GM12865 (cell line): ENCODE measurements at regions not wholly inside any gene's neighbourhood (a gene's known extent, or its start where the extent isn't known, plus 50 kb on each side); places are given as distances from the start of the nearest gene placed in this dataset.
A peak's percentile ranks its signal among the peaks of the same experiment; 100 is the strongest.
"Not testable (repeated sequence)": the region's sequence is repeated elsewhere in the genome, so short reads cannot be mapped to it uniquely, and the experiment has no call there.

Experiments
- DNase-seq: peaks from one replicate; pipeline ENCODE4 v3.0.0; 2010; ENCODE audit warnings: low read depth
- H3K4me3 ChIP-seq: 2 replicates; pipeline ENCODE4 v1.5.1; 2011; ENCODE audit warnings: mild to moderate bottlenecking, low read depth, low read length, control low read depth
- TF ChIP-seq, protein P1 (sequence below): IDR thresholded peaks from 2 replicates; pipeline ENCODE4 v1.5.1; 2011; ENCODE audit warnings: low read length, control low read depth, low read depth, inconsistent platforms; ENCODE audit not compliant: insufficient read depth; ENCODE audit errors: missing control alignments

DNA sequence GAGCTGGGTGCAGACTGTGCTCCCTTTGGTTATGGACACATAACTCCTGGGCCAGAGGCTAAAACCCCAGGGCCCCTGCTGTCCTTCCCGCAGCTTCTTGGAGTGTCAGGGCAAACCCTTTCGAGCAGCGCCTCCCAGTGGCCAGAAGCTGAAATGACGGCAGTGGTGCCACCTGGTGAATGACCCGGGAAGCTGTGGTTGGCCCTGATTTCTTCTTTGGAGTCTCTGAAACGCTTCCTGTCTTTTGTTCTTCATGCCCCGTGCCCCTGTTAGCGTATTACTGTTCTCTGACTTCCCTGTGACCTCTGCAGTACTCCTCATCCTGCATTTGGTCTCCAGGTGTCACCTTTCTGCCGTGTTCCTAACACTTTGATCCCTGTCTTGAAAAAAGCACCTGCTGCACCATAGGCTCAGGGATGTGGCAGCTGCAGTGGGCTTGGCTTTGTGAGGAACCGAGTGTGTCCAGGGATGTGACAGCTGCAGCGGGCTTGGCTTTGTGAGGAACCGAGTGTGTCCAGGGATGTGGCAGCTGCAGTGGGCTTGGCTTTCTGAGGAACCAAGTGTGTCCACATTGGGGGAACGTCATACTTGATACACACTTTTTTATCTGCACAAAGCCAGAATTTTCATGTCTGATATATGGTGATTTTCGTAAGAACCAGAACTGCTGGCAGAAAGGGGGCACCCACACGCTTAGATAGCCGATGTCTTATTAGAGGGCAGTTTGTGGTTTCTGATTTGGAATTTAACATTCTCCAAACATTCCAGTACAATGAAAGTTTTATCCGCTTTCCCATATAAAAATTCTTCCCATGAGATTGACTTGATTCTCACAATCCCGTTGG is 241.8 kb upstream of the FRG2C start:
- TF ChIP-seq, protein P1, sequence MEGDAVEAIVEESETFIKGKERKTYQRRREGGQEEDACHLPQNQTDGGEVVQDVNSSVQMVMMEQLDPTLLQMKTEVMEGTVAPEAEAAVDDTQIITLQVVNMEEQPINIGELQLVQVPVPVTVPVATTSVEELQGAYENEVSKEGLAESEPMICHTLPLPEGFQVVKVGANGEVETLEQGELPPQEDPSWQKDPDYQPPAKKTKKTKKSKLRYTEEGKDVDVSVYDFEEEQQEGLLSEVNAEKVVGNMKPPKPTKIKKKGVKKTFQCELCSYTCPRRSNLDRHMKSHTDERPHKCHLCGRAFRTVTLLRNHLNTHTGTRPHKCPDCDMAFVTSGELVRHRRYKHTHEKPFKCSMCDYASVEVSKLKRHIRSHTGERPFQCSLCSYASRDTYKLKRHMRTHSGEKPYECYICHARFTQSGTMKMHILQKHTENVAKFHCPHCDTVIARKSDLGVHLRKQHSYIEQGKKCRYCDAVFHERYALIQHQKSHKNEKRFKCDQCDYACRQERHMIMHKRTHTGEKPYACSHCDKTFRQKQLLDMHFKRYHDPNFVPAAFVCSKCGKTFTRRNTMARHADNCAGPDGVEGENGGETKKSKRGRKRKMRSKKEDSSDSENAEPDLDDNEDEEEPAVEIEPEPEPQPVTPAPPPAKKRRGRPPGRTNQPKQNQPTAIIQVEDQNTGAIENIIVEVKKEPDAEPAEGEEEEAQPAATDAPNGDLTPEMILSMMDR, result peak; percentile 52
- not testable (repeated sequence) for H3K4me3 ChIP-seq, DNase-seq

DNA sequence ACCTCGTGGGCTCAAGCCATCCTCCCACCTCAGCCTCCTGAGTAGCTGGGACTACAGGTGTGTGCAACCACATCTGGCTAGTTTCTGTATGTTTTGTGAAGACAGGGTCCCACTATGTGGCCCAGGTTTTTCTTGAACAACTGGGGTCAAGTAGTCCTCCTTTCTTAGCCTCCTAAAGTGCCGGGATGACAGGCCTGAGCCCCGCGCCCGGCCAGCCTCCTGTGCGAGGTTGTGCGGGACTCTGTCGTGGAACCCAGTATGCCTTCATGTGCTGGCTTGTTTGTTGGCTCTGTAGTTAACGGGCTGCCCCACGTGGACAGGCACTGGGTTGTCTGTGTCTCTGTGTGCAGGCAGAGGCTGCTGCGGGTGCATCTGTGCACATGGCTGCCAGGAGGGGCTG is 238.7 kb upstream of the FRG2C start:
- not testable (repeated sequence) for DNase-seq, H3K4me3 ChIP-seq

DNA sequence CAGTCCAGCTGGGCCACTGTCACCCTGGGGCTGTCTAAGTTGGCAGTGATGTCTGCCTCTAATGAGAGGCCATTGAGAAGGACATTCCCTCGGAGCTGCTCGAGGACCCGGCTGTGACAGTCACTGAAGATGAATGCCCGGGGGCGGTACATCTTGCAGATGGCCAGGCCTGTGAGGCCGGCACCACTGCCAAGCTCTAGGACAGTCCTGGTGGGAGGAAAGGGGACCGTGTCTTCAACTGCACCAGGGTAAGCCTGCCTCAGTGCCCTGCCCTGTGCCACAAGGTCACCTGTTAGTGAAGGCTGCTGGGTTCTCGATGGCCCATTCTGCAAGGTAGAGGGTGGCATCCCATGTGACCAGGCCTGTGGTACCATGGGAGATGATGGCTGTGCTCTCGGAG is 236.6 kb upstream of the FRG2C start:
- DNase-seq, H3K4me3 ChIP-seq: not testable (repeated sequence)

DNA sequence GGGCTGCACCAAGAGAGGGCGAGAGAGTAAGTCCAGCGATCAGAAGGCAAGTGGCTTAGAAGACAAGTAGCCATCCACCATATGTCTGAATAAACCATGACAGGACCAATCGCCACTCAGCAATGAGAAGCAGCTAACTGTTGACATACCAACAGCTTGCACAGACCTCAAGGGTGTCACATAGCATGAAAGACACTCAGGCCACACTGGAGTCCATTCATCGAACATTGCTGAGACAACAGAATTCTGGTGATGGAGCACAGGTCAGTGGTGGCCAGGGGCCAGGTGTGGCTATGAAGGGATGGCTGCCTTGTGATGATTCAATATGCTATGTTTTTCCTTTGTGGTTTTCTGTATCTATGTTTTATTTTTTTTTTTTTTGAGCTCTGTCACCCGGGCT is 236.2 kb upstream of the FRG2C start:
- DNase-seq, H3K4me3 ChIP-seq: not testable (repeated sequence)

DNA sequence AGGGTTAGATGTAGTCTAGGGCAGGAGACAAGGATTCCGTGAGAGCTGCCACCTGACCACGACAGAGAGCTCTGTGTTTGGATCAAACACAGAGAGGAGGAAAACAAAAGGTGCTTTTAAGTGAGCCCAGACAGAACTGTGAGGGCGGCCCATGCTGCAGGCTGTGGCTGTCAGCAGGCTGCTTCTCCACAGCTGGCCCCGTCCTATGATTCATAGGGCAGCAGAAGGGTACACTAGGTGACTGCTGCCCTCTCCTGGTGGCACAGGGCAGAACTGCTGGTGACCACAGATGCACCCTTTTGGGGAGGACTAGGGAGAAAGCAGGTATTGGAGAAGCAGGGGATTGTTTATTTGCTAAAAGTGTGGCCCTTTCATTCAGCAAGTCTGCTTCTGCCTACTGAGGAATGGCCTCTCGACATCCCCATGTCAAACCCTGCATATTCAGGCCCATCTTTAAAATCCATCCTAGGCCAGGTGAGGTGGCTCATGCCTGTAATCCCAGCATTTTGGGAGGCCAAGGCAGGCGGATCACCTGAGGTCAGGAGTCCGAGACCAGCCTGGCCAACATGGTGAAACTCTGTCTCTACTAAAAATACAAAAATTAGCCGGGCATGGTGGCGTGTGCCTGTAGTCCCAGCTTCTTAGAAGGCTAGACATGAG is 234.4 kb upstream of the FRG2C start:
- H3K4me3 ChIP-seq, result not testable (repeated sequence)
- peak; percentile 72 for DNase-seq
- TF ChIP-seq, protein P1, result peak; percentile 65

DNA sequence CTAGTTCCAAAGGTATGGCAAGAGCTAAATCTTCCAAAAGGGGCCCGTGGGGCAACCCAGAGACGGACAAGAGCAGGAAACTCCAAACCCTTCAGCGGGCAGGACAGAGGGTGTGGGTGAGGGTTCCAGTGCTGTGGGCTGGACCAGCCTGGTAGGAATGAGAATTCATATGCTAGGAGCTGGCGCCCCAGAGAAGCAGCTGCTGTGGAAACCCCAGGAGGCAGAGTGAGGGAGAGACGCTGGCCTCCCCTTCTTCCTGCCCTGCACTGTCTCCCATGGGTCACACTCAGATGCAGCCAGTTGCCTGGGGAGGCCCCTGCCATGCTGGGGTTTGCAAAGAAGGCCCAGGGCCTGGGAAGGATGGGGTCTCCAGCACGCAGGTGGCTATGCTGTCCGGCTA is 233.7 kb upstream of the FRG2C start:
- H3K4me3 ChIP-seq, DNase-seq: not testable (repeated sequence)

DNA sequence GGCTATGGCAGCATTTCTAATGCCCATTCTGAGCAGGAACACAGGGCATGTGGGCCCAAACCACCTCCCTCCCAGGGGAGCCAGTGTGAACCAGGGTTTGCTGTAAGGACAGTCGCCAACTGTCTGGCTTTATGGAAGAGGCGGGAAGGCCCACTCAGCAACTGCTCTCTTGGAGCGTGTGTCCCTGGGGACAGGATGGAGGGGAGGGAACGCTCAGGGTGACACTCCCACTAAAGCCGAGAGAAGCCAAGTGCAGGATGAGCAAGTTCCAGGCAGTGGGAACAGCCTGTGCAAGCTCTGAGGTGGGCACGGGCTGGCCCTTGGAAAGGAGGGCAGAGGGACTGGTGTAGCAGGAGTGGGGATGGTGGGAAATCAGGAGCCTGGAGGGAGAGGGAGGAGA is 233.0 kb upstream of the FRG2C start:
- H3K4me3 ChIP-seq, DNase-seq: not testable (repeated sequence)

DNA sequence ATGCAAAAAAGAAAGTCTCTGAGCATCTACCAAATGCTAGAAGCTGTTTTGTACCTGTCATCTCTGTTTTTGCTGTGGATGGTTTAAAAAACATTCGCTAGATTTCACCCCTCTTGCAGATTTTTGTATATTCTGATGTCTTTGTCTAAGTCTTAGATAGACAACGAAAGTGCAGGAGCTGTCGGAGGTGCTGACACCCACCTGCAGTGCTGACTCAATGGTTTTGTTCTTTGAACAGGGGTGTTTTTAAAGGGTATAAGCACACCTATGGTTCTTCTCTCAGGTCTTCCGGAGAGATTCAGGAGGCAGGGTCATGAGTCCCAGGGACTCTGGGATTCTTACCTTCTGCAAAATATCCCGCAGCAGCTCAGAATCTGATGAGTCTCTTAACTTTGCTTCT is 231.7 kb upstream of the FRG2C start:
- not testable (repeated sequence) for H3K4me3 ChIP-seq, DNase-seq

DNA sequence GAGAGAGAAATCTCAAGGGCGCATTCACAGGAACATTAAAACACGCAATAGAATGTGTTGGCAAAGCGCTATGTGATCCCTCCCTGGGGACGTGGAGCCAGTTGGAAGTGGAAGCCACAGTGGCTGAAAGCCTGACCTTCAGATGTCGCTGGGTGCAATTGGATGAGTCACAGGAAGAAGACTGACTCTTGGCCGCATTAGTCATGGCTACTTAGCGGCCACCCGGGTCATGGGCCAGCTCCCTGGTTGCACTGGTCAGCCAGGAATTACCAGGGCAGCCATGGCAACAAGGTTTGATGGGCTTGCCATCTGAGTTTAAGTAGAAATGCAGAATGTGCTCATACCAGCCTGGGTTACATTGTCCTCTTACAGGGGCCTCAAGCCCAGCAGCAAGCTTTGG is 231.2 kb upstream of the FRG2C start:
- DNase-seq, result not testable (repeated sequence)

DNA sequence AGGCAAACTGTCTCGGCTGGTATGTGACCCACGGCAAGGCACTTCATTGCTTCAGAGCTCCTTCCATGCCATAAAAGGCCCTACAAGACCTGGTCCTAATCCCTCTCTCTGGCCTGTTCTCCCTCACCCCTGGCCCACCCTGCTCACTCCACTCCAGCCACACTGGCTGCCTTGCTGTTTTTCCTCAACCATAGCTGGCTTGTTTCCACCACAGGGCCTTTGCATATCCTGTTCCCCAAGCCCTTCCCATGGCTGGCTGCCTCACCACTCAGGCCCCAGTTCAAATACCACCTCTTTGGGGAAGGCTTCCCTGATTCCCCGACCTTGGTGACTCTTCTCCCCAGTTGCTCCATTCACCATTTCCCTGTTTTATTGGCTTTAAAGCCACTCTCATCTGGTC is 230.8 kb upstream of the FRG2C start:
- not testable (repeated sequence) for H3K4me3 ChIP-seq, DNase-seq

More for the DNA sequence above, 231.2 kb upstream of the FRG2C start:
- H3K4me3 ChIP-seq, result not testable (repeated sequence)

DNA sequence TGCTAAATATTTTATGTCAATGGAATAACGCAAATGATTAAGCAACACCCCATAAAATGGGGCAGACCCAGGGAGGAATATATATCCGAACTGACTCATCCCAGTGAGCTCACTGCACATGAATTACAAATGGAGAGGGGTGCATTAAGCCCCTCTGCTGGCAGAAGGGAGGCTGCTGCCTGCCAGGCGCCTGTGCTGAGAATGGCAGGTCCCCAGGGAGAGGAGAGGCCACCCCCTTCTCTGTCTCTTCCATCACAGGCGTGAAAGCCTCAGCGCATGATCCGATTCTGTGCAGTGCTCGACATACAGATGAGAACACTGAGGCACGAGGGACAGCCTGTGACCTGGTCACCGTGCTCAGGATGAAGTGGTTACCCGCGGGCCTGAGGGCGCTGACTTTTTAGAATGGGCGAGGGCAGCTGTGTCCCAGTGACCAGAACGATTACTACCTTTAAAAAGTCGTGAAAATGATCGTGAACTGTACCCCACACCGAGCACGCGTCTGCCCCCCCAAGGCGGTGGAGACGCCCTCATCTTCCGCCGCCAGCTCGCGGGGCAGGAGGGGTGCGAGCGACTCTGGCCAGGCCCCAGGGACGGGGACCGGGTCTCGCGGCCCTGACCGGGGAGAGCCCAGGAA is 229.7 kb upstream of the FRG2C start:
- DNase-seq, result peak; percentile 45
- H3K4me3 ChIP-seq, result peak overlapping the region; percentile 77

DNA sequence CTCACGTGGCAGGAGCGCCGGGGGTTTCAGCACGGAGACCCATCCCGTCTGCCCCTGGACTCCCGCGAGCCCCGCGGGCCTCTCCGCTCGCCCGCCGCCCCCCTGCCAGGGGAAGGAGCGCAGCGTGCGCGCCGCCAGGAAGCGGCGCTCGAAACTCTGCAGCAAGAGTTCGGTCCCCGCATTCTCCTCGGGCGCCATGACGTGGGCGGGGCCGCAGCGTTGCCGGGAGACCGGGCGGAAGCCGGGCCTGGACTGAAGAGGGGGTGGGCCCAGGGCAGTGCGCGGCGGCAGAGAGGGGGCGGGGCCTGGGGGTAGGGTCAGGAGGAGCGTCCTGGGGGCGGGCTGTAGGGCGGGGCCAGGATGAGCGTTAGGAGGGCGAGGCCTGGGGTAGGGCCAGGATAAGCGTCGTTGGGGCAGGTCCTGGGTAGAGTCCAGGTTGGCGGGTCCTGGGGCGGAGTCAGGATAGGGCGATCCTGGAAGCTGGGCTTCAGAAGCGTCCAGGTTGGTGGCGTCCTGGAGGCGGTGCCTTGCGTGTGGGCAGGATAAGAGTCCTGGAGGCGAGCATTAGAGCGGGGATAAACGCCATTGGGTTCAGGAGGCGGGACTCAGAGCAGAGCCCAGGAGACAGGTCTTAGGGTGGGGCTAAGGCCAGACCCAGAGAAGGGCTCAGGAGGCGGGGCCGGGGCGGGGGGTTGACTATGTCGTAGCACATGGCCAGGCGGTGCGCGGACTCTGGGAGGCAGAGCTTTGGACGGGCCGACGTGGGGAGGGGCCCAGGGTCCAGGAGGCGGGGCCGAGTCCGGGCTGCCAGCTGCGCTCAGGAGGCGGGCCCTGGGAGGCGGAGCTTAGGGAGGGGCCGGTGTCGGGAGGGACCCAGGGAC is 229.0 kb upstream of the FRG2C start:
- DNase-seq, result peak; percentile 98
- peak overlapping the region; percentile 77 for H3K4me3 ChIP-seq

DNA sequence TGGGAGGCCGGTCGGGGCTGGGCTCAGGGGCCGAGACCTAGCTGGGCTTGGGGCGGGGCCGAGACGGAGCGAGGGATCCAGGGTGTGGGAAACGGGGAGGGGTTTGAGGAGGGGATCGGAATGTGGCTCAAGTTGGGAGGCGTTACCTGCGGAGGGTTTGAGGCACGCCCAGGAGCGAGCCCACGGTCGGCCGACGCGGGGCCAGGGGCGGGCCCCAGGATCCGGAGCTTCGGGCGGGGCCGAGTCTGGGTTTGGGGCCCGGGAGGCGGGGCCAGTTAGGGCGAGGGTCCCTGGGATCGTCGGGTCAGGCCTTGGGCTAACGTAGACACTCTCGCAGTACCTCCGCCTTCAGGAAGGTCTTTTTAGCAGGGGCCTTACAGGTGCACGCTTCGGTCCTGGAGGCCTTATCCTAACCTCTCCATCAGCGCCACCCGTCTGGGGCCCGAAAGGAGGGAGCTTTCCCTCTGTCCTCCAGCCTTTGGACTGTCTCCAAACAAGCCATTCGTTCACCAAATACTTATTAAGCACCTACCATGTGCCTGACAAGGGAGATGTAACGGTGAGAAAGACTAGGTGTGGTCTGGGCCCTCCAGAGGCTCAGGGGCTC is 228.2 kb upstream of the FRG2C start:
- peak overlapping the region; percentile 77 for H3K4me3 ChIP-seq
- DNase-seq, result not testable (repeated sequence)

DNA sequence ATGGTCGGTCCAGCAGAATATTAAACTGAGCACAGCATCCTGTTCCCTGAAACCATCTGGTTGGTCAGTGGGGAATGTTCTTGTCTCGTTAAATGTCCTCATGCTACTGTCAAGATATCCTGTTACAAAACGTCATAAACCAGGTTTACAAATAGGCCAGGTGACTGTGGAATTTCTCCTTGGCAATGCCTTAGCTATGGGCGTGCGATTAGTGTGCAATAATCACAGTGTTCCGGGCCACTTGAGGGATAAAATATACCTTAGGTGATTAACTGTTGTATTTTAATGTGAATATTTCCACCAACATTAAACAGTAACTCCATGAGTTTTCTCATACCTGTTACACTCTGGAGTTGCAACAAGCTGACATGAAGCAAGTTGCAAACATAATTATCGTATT is 223.1 kb upstream of the FRG2C start:
- not testable (repeated sequence) for DNase-seq, H3K4me3 ChIP-seq

DNA sequence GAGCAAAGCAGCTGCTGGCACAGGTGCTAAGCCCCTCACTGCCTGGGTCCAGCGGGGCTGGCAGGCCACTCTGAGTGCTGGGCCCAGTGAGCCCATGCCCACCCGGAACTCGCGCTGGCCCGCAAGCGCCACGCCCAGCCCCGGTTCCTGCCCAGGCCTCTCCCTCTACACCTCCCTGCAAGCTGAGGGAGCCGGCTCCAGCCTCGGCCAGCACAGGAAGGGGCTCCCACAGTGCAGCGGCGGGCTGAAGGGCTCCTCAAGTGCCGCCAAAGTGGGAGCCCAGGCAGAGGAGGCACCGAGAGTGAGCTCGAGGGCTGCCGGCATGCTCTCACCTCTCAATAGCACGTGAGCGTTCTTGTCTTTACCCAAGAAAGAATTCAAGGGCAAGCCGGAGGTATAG is 219.5 kb upstream of the FRG2C start:
- DNase-seq, H3K4me3 ChIP-seq: not testable (repeated sequence)

DNA sequence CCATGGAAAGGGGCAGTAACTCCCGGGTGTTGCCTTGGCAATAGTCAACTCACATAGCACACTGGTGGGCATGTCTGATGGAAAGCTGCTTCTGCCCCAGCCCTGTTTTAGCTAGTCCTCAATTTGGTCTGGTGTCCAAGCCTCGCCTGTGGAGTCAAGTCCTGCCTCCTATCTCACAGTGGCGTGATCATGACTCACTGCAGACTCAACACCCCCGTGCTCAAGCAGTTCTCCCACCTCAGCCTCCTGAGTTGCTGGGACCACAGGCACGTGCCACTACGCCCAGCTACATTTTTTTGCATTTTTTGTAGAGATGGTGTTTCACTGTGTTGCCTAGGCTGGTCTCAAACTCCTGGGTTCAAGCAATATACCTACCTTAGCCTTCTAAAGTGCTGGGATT is 218.9 kb upstream of the FRG2C start:
- DNase-seq, H3K4me3 ChIP-seq: not testable (repeated sequence)
